HUES48 (cell line): ENCODE measurements at regions not wholly inside any gene's neighbourhood (a gene's known extent, or its start where the extent isn't known, plus 50 kb on each side); places are given as distances from the start of the nearest gene placed in this dataset.
"Not testable (repeated sequence)": the region's sequence is repeated elsewhere in the genome, so short reads cannot be mapped to it uniquely, and the experiment has no call there.

ENCODE experiments used
- H3K27ac ChIP-seq: one replicate; pipeline ENCODE4 v1.7.0; 2013; ENCODE audit warnings: low read depth, low read length, inconsistent platforms
- H3K27me3 ChIP-seq: 2 replicates; pipeline ENCODE4 v1.6.1; 2013; ENCODE audit warnings: mild to moderate bottlenecking, low read length; ENCODE audit not compliant: control insufficient read depth, insufficient read depth
- H3K36me3 ChIP-seq: 2 replicates; pipeline ENCODE4 v1.6.1; 2013; ENCODE audit warnings: low read length; ENCODE audit not compliant: control insufficient read depth, insufficient read depth
- H3K4me1 ChIP-seq: 2 replicates; pipeline ENCODE4 v1.6.1; 2013; ENCODE audit warnings: mild to moderate bottlenecking, low read length; ENCODE audit not compliant: control insufficient read depth, insufficient read depth
- H3K4me3 ChIP-seq: 2 replicates; pipeline ENCODE4 v1.5.1; 2013; ENCODE audit warnings: mild to moderate bottlenecking, low read depth, low read length
- H3K9ac ChIP-seq: 2 replicates; pipeline ENCODE4 v1.6.1; 2013; ENCODE audit warnings: mild to moderate bottlenecking, low read depth, low read length, moderate library complexity
- H3K9me3 ChIP-seq: 2 replicates; pipeline ENCODE4 v1.6.1; 2013; ENCODE audit warnings: low read length; ENCODE audit not compliant: control insufficient read depth, insufficient read depth

- H3K4me3 ChIP-seq = no peak overlapping the region
- no peaks in the 10 kb centered on the region for H3K27me3 ChIP-seq
- H3K9ac ChIP-seq = no peak overlapping the region
- H3K27ac ChIP-seq = no peak overlapping the region
- no peaks in the 10 kb centered on the region for H3K4me1 ChIP-seq
- no peaks in the 10 kb centered on the region for H3K9me3 ChIP-seq
- no peaks in the 10 kb centered on the region for H3K36me3 ChIP-seq
These were observed 149.6 kb upstream of the SH3BP4 start for GRCh38 chr2:234802071-234802844.

GRCh38 chr2:234797566-234798250 is 154.1 kb upstream of the SH3BP4 start:
- Histone ChIP-seq H3K9ac (no peak overlapping the region), H3K4me1 (peaks cover 10% of the 10 kb centered on the region), H3K27ac (no peak overlapping the region), H3K4me3 (no peak overlapping the region), H3K27me3 (no peaks in the 10 kb centered on the region; the same call in 1 of the 2 replicates), H3K9me3 (no peaks in the 10 kb centered on the region), H3K36me3 (no peaks in the 10 kb centered on the region)

GRCh38 chr2:234796045-234796591 is 155.7 kb upstream of the SH3BP4 start:
- H3K4me3 ChIP-seq = no peak overlapping the region
- no peak overlapping the region for H3K27ac ChIP-seq
- H3K9me3 ChIP-seq = no peaks in the 10 kb centered on the region
- H3K27me3 ChIP-seq = peaks cover 4% of the 10 kb centered on the region
- no peaks in the 10 kb centered on the region for H3K36me3 ChIP-seq
- peaks cover 17% of the 10 kb centered on the region for H3K4me1 ChIP-seq
- no peak overlapping the region for H3K9ac ChIP-seq

GRCh38 chr2:234795272-234795920 is 156.4 kb upstream of the SH3BP4 start:
- H3K27ac ChIP-seq = no peak overlapping the region

GRCh38 chr2:234794866-234795265 is 157.0 kb upstream of the SH3BP4 start:
- no peak overlapping the region for H3K9ac ChIP-seq

More at GRCh38 chr2:234795272-234795920, 156.4 kb upstream of the SH3BP4 start:
- no peaks in the 10 kb centered on the region for H3K9me3 ChIP-seq
- H3K36me3 ChIP-seq = no peaks in the 10 kb centered on the region
- peaks cover 4% of the 10 kb centered on the region for H3K27me3 ChIP-seq
- H3K4me1 ChIP-seq = peaks cover 17% of the 10 kb centered on the region
- no peak overlapping the region for H3K9ac ChIP-seq
- H3K4me3 ChIP-seq = no peak overlapping the region

GRCh38 chr2:234793212-234793785 is 158.5 kb upstream of the SH3BP4 start:
- H3K36me3 ChIP-seq = no peaks in the 10 kb centered on the region
- peaks cover 4% of the 10 kb centered on the region for H3K27me3 ChIP-seq
- no peak overlapping the region for H3K4me3 ChIP-seq
- peaks cover 17% of the 10 kb centered on the region for H3K4me1 ChIP-seq
- no peaks in the 10 kb centered on the region for H3K9me3 ChIP-seq
- H3K27ac ChIP-seq = no peak overlapping the region
- no peak overlapping the region for H3K9ac ChIP-seq

More at GRCh38 chr2:234794866-234795265, 157.0 kb upstream of the SH3BP4 start:
- H3K27ac ChIP-seq = no peak overlapping the region
- H3K36me3 ChIP-seq = no peaks in the 10 kb centered on the region
- H3K9me3 ChIP-seq = no peaks in the 10 kb centered on the region
- H3K27me3 ChIP-seq = peaks cover 4% of the 10 kb centered on the region
- no peak overlapping the region for H3K4me3 ChIP-seq
- peaks cover 17% of the 10 kb centered on the region for H3K4me1 ChIP-seq

GRCh38 chr2:234792621-234793022 is 159.2 kb upstream of the SH3BP4 start:
- no peaks in the 10 kb centered on the region for H3K36me3 ChIP-seq
- H3K9me3 ChIP-seq = no peaks in the 10 kb centered on the region
- no peak overlapping the region for H3K4me3 ChIP-seq
- H3K4me1 ChIP-seq = peaks cover 17% of the 10 kb centered on the region
- H3K27me3 ChIP-seq = peaks cover 4% of the 10 kb centered on the region
- peak overlapping the region; percentile 5 for H3K27ac ChIP-seq
- H3K9ac ChIP-seq = no peak overlapping the region

- H3K27me3 ChIP-seq, H3K27ac ChIP-seq, H3K9me3 ChIP-seq, H3K9ac ChIP-seq, H3K36me3 ChIP-seq, H3K4me3 ChIP-seq: not testable (repeated sequence)
- peaks cover 17% of the 10 kb centered on the region for H3K4me1 ChIP-seq
These were observed 159.7 kb upstream of the SH3BP4 start for GRCh38 chr2:234792096-234792495.

GRCh38 chr2:234790380-234790779 is 161.4 kb upstream of the SH3BP4 start:
- Histone ChIP-seq H3K27ac (no peak overlapping the region), H3K9me3 (no peaks in the 10 kb centered on the region), H3K27me3 (peaks cover 4% of the 10 kb centered on the region), H3K4me1 (peaks cover 17% of the 10 kb centered on the region), H3K4me3 (no peak overlapping the region), H3K36me3 (no peaks in the 10 kb centered on the region), H3K9ac (no peak overlapping the region)

GRCh38 chr2:234789556-234790325 is 162.1 kb upstream of the SH3BP4 start:
- no peak overlapping the region for H3K27ac ChIP-seq
- peaks cover 17% of the 10 kb centered on the region for H3K4me1 ChIP-seq
- H3K9me3 ChIP-seq = no peaks in the 10 kb centered on the region
- H3K9ac ChIP-seq = no peak overlapping the region
- no peak overlapping the region for H3K4me3 ChIP-seq
- no peaks in the 10 kb centered on the region for H3K36me3 ChIP-seq
- peaks cover 4% of the 10 kb centered on the region for H3K27me3 ChIP-seq
